ENCODE measurements at regions not wholly inside any gene's neighbourhood (a gene's known extent, or its start where the extent isn't known, plus 50 kb on each side); places are given as distances from the start of the nearest gene placed in this dataset.

- Histone ChIP-seq H2BK120ac (ENCODE audit: low read depth, low read length) (peak overlapping the region; percentile 99), H3K9me1 (ENCODE audit: insufficient read depth, low read length) (0 out of 2 replicates have a peak, but pooled peaks cover 3% of the 10 kb centered on the region), H3K23ac (ENCODE audit: low read depth, low read length) (peak overlapping the region; percentile 98), H3K27me3 (ENCODE audit: control insufficient read depth, insufficient read depth, low read length) (no peaks in the 10 kb centered on the region), H4K91ac (ENCODE audit: insufficient read depth, low read depth, low read length) (peak overlapping the region; percentile 98), H4K5ac (ENCODE audit: low read depth, low read length) (peak overlapping the region; percentile 100), H3K9ac (ENCODE audit: low read depth, low read length) (peak overlapping the region; percentile 2; the same call in 1 of the 2 replicates), H3K27ac (ENCODE audit: insufficient read depth, low read length) (peak overlapping the region; percentile 99), H4K8ac (ENCODE audit: low read depth in 2 of 2, low read length in 2 of 2) (peak overlapping the region; percentile 91 to 98), H4K20me1 (ENCODE audit: insufficient read depth, low read length) (no peaks in the 10 kb centered on the region), H3K79me1 (ENCODE audit: low read depth in 1 of 2, low read length in 2 of 2) (no peaks in the 10 kb centered on the region), H3K4me1 (ENCODE audit: control insufficient read depth, insufficient read depth, low read length) (peaks cover 23% of the 10 kb centered on the region), H2AFZ (replicated peaks; ENCODE audit: low read length, poor library complexity) (peak overlapping the region; percentile 68), H3K4me2 (ENCODE audit: low read depth, low read length) (peak overlapping the region; percentile 54; the same call in 1 of the 2 replicates), H3K4me3 (ENCODE audit: insufficient read depth, low read depth, low read length) (no peak overlapping the region), H3K14ac (replicated peaks; ENCODE audit: low read depth, low read length) (peak overlapping the region; percentile 79), H3K4ac (ENCODE audit: low read depth, low read length) (peak overlapping the region; percentile 97), H3K56ac (ENCODE audit: extremely low read depth, insufficient read depth, low read length) (peak overlapping the region; percentile 92), H2BK15ac (ENCODE audit: low read depth, low read length) (peak overlapping the region; percentile 95), H3K36me3 (ENCODE audit: control insufficient read depth, insufficient read depth, low read length) (no peaks in the 10 kb centered on the region), H2AK5ac (ENCODE audit: low read depth, low read length) (peak overlapping the region; percentile 94), H2AK9ac (replicated peaks; ENCODE audit: low read depth, low read length, poor library complexity) (no peak overlapping the region), H3K9me3 (ENCODE audit: control insufficient read depth, insufficient read depth, low read length) (no peaks in the 10 kb centered on the region), H2BK5ac (ENCODE audit: low read depth, low read length, poor library complexity, severe bottlenecking) (peak overlapping the region; percentile 100), H3K18ac (ENCODE audit: low read depth, low read length) (peak overlapping the region; percentile 99), H2BK20ac (ENCODE audit: low read depth, low read length) (peak overlapping the region; percentile 98)
- DNase-seq (peak; percentile 82), ATAC-seq (ENCODE audit: low read depth) (peak; percentile 52)
- CTCF ChIA-PET: no interaction called here
- WGBS, 2 experiments (ENCODE audit: extremely low coverage in 2 of 2, insufficient read length in 1 of 2): no CpG with 5 or more reads among the region's 5 CpGs
- no TSS peak for BruUV-seq (replicated peaks)
- intact Hi-C loops (cut with micrococcal nuclease) (loop anchor here (2.0 to 10.0 kb wide), 4 partner anchors 29 to 219 kb away; partner anchors contain the start of gene KCND2), dilution Hi-C loops (cut with HindIII; ENCODE audit: low sequenced_read_pairs, unreplicated experiment) (no loop called here), in situ Hi-C loops (cut with MboI; ENCODE audit: low sequenced_read_pairs) (no loop called here)
- TF ChIP-seq MAFK (IDR thresholded peaks at IDR 0.05; ENCODE audit: low read depth, low read length): no peak
- no peak for TF ChIP-seq FOS (IDR thresholded peaks at IDR 0.05; ENCODE audit: low read depth, low read length)
- TF ChIP-seq MXI1 (IDR thresholded peaks at IDR 0.05; ENCODE audit: borderline replicate concordance, low read depth, low read length): no peak
- peak; percentile 91 for TF ChIP-seq CEBPB (IDR thresholded peaks at IDR 0.05; ENCODE audit: low read depth, low read length)
- POLR2A ChIA-PET (ENCODE audit: unreplicated experiment): no interaction called here
Observed at GRCh38 chr7:120053390-120053961, 219.5 kb upstream of the KCND2 start.

Data from IMR-90 (cell line).